ENCODE measurements at regions not wholly inside any gene's neighbourhood (a gene's known extent, or its start where the extent isn't known, plus 50 kb on each side); places are given as distances from the start of the nearest gene placed in this dataset.

- H2AFZ ChIP-seq (ENCODE audit: low read depth): no peak overlapping the region
- no peak overlapping the region for H3K27ac ChIP-seq
- H3K4me1 ChIP-seq (ENCODE audit: low read depth, poor library complexity, severe bottlenecking): no peaks in the 10 kb centered on the region
- TF ChIP-seq CTCF (conservative IDR thresholded peaks at IDR 0.05; ENCODE audit: low read depth, low read length): no peak
- no peaks in the 10 kb centered on the region for H4K20me1 ChIP-seq (ENCODE audit: insufficient read depth)
- no peaks in the 10 kb centered on the region for H3K36me3 ChIP-seq (ENCODE audit: insufficient read depth)
- H3K79me2 ChIP-seq (ENCODE audit: insufficient read depth, low read depth): no peaks in the 10 kb centered on the region
- H3K4me2 ChIP-seq: no peak overlapping the region
- H3K9ac ChIP-seq: no peak overlapping the region
- no peaks in the 10 kb centered on the region for H3K27me3 ChIP-seq (ENCODE audit: insufficient read depth, low read depth)
- no peak overlapping the region for H3K4me3 ChIP-seq (IDR thresholded peaks at IDR 0.05; ENCODE audit: insufficient read depth, low read depth, low read length)
Measured at GRCh38 chr2:8049176-8049575, 632.7 kb upstream of the ID2 start.

DNA sequence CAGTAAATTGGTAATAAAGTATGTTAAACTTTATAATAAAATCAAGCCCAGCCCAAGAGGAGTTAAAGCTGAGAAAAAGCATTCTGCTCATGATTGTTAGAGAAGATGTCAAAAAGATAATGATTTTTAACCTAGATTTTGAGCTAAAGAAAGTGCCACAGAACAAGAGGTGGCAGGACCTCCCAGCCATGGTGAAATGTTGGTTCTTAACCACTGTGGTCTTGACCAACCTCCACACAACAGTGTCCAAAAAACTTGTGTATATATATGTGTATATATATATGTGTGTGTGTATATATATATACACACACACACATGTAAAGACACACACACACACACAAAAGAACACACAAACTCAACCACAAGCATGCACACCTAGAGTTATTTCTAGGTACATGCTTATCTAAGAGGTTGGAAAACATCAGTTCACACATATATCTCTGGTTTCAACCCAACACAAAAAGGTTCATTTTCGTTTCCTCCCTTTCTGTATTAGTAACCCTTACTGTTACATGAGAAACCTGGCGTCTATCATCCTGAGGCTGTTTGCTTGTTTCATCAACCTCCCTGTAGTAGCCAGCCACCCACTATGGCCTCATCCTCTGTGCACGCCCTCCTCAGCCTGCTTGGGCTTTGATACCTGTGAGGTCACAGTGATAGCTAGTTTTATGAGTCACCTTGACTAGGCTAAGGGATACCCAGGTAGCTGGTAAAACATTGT is 631.8 kb upstream of the ID2 start:
- no peaks in the 10 kb centered on the region for H3K36me3 ChIP-seq (ENCODE audit: insufficient read depth)
- H3K27ac ChIP-seq: no peak overlapping the region
- H4K20me1 ChIP-seq (ENCODE audit: insufficient read depth): no peaks in the 10 kb centered on the region
- H3K27me3 ChIP-seq (ENCODE audit: insufficient read depth, low read depth): no peaks in the 10 kb centered on the region
- H3K4me2 ChIP-seq: no peak overlapping the region
- no peak overlapping the region for H3K4me3 ChIP-seq (IDR thresholded peaks at IDR 0.05; ENCODE audit: insufficient read depth, low read depth, low read length)
- H3K9ac ChIP-seq: no peak overlapping the region
- H3K4me1 ChIP-seq (ENCODE audit: low read depth, poor library complexity, severe bottlenecking): no peaks in the 10 kb centered on the region
- no peaks in the 10 kb centered on the region for H3K79me2 ChIP-seq (ENCODE audit: insufficient read depth, low read depth)
- no peak for TF ChIP-seq CTCF (conservative IDR thresholded peaks at IDR 0.05; ENCODE audit: low read depth, low read length)
- no peak overlapping the region for H2AFZ ChIP-seq (ENCODE audit: low read depth)

GRCh38 chr2:8053216-8053615 is 628.6 kb upstream of the ID2 start:
- no peak overlapping the region for H3K27ac ChIP-seq
- H3K9ac ChIP-seq: no peak overlapping the region
- no peaks in the 10 kb centered on the region for H3K79me2 ChIP-seq (ENCODE audit: insufficient read depth, low read depth)
- no peaks in the 10 kb centered on the region for H3K4me1 ChIP-seq (ENCODE audit: low read depth, poor library complexity, severe bottlenecking)
- H3K4me2 ChIP-seq: no peak overlapping the region
- no peaks in the 10 kb centered on the region for H4K20me1 ChIP-seq (ENCODE audit: insufficient read depth)
- no peak overlapping the region for H3K4me3 ChIP-seq (IDR thresholded peaks at IDR 0.05; ENCODE audit: insufficient read depth, low read depth, low read length)
- H3K36me3 ChIP-seq (ENCODE audit: insufficient read depth): no peaks in the 10 kb centered on the region
- H2AFZ ChIP-seq (ENCODE audit: low read depth): no peak overlapping the region
- H3K27me3 ChIP-seq (ENCODE audit: insufficient read depth, low read depth): no peaks in the 10 kb centered on the region
- TF ChIP-seq CTCF (conservative IDR thresholded peaks at IDR 0.05; ENCODE audit: low read depth, low read length): no peak

- Histone ChIP-seq H3K9ac (no peak overlapping the region), H3K4me3 (IDR thresholded peaks at IDR 0.05; ENCODE audit: insufficient read depth, low read depth, low read length) (no peak overlapping the region), H3K27ac (no peak overlapping the region), H3K79me2 (ENCODE audit: insufficient read depth, low read depth) (no peaks in the 10 kb centered on the region), H2AFZ (ENCODE audit: low read depth) (no peak overlapping the region), H3K27me3 (ENCODE audit: insufficient read depth, low read depth) (no peaks in the 10 kb centered on the region), H3K4me1 (ENCODE audit: low read depth, poor library complexity, severe bottlenecking) (no peaks in the 10 kb centered on the region), H4K20me1 (ENCODE audit: insufficient read depth) (no peaks in the 10 kb centered on the region), H3K36me3 (ENCODE audit: insufficient read depth) (no peaks in the 10 kb centered on the region), H3K4me2 (no peak overlapping the region)
- TF ChIP-seq CTCF (conservative IDR thresholded peaks at IDR 0.05; ENCODE audit: low read depth, low read length): no peak
Measured at GRCh38 chr2:8054070-8054469, 627.8 kb upstream of the ID2 start.

All from KMS-11 (cell line).